ENCODE measurements at regions not wholly inside any gene's neighbourhood (a gene's known extent, or its start where the extent isn't known, plus 50 kb on each side); places are given as distances from the start of the nearest gene placed in this dataset.

DNA sequence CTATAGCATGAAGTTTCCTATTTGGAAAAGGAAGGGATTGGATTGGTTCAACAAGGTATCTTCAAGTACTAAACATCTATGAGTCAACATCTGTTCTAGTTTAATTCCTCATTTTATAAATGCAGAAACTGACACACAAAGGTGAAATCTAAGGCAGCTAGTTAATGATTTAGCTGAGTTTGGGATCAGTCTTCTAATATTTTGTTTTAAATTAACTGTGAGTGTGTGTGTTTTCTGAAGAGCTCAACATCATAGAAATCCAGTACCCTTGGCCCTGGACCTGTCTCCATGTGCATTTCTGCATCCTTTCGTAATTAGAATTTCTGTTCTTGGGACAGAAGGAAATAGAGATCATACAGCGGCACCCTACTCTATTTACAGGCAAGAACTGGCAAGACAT is 105.9 kb downstream of the RGS2 start (continued):
- TF ChIP-seq BCL3 (IDR thresholded peaks at IDR 0.05; ENCODE audit: borderline replicate concordance, insufficient read depth, low read depth, low read length, poor library complexity, severe bottlenecking) (no peak), MEF2A (IDR thresholded peaks at IDR 0.05; ENCODE audit: insufficient read depth, low read depth, low read length) (no peak), CUX1 (IDR thresholded peaks at IDR 0.05; ENCODE audit: insufficient replicate concordance, low read depth, low read length) (no peak), ETV6 (conservative IDR thresholded peaks at IDR 0.05 in 1 of 2, IDR thresholded peaks at IDR 0.05 in 1 of 2; ENCODE audit: borderline replicate concordance in 1 of 2, low read depth in 1 of 2) (no peak), MAX (IDR thresholded peaks at IDR 0.05; ENCODE audit: low read depth, low read length) (no peak), REST (IDR thresholded peaks at IDR 0.05; ENCODE audit: low read depth, low read length) (no peak)

Data from GM12878 (cell line).